Gastrocnemius medialis (tissue), 4 donors: ENCODE measurements at regions not wholly inside any gene's neighbourhood (a gene's known extent, or its start where the extent isn't known, plus 50 kb on each side); places are given as distances from the start of the nearest gene placed in this dataset.

Experiments
- ATAC-seq, 2 donors: fragments of 150-250 bp; one replicate each; pipeline ENCODE4 v1.9.1; 2016
- DNase-seq, 2 donors: peaks; one replicate each; pipeline ENCODE4 v3.0.0-alpha.2; 2019
- H3K27ac ChIP-seq, 4 donors: fragments of 200-600 bp; sonication (generic); 1 replicate in 1 of 4; 2 replicates in 3 of 4; pipeline ENCODE4 v1.5.1; 2016 to 2018; ENCODE audit warnings: mild to moderate bottlenecking in 2 of 4, moderate library complexity in 1 of 4
- H3K27me3 ChIP-seq, 3 donors: fragments of 200-600 bp; sonication (generic) in 2 of 3; 1 replicate in 1 of 3; 2 replicates in 2 of 3; pipeline versions ENCODE4 v1.5.1 to v1.6.0; 2016 to 2019; ENCODE audit warnings: mild to moderate bottlenecking in 1 of 3, moderate library complexity in 1 of 3
- H3K36me3 ChIP-seq, 2 donors: fragments of 200-600 bp; sonication (generic) in 1 of 2; one replicate each; pipeline ENCODE4 v1.5.1; 2017 to 2018
- H3K4me1 ChIP-seq, 2 donors: fragments of 200-600 bp; sonication (generic) in 1 of 2; one replicate each; pipeline ENCODE4 v1.5.1; 2016 to 2017; ENCODE audit warnings: mild to moderate bottlenecking in 2 of 2
- H3K4me3 ChIP-seq, 4 donors: fragments of 200-600 bp; sonication (generic) in 3 of 4; 1 replicate in 1 of 4; 2 replicates in 3 of 4; pipeline ENCODE4 v1.5.1; 2016 to 2019; ENCODE audit warnings: mild to moderate bottlenecking in 2 of 4
- H3K9me3 ChIP-seq, 3 donors: fragments of 200-600 bp; sonication (generic) in 2 of 3; 1 replicate in 1 of 3; 2 replicates in 2 of 3; pipeline ENCODE4 v1.5.1; 2016 to 2019
- CTCF ChIP-seq, 5 experiments: fragments of 450-650 bp in 3 of 5; fragments of 200-600 bp in 2 of 5; sonication (generic) in 2 of 5; IDR thresholded peaks in 4 of 5; conservative IDR thresholded peaks in 1 of 5; 1 replicate in 4 of 5; 2 replicates in 1 of 5; pipeline ENCODE4 v1.5.1; 2016 to 2019; ENCODE audit warnings: antibody characterized with exemption in 5 of 5, mild to moderate bottlenecking in 3 of 5, moderate library complexity in 3 of 5
- POLR2A ChIP-seq, 2 donors: fragments of 450-650 bp; IDR thresholded peaks; one replicate each; pipeline ENCODE4 v1.6.1; 2017; ENCODE audit warnings: antibody characterized with exemption in 2 of 2, mild to moderate bottlenecking in 2 of 2, moderate library complexity in 2 of 2
- in situ Hi-C, 4 donors: fragments of 200-750 bp; cut with MboI; loops; one replicate each; pipeline versions ENCODE4 v1.15.0 to v1.8.0; 2017; ENCODE audit warnings: low sequenced_read_pairs in 4 of 4
- intact Hi-C: fragments of 100-400 bp; cut with DNase I; formaldehyde crosslinking; loops from one replicate; pipeline ENCODE4 v1.15.1; 2023; ENCODE audit warnings: low total_unique reads

GRCh38 chr15:101556273-101556672 lies 66.8 kb upstream of the PCSK6 start:
- DNase-seq (no peak), ATAC-seq (no peak)
- intact Hi-C loops = no loop called here
- no peak overlapping the region for H3K27ac ChIP-seq
- TF ChIP-seq CTCF (IDR thresholded peaks at IDR 0.05 in 4 of 5, conservative IDR thresholded peaks at IDR 0.05 in 1 of 5) (no peak), POLR2A (IDR thresholded peaks at IDR 0.05) (no peak)
- H3K9me3 ChIP-seq = no peaks in the 10 kb centered on the region
- no peaks in the 10 kb centered on the region for H3K27me3 ChIP-seq
- in situ Hi-C loops = no loop called here
- no peak overlapping the region for H3K4me3 ChIP-seq
- H3K4me1 ChIP-seq = peaks cover 6 to 9% of the 10 kb centered on the region in 2 donors
- H3K36me3 ChIP-seq = no peaks in the 10 kb centered on the region

- Histone ChIP-seq H3K9me3 (no peaks in the 10 kb centered on the region), H3K27ac (no peak overlapping the region), H3K36me3 (no peaks in the 10 kb centered on the region), H3K4me1 (peaks cover 6 to 9% of the 10 kb centered on the region in 2 donors), H3K27me3 (no peaks in the 10 kb centered on the region), H3K4me3 (no peak overlapping the region)
- intact Hi-C loops = no loop called here
- ATAC-seq (no peak), DNase-seq (no peak)
- in situ Hi-C loops = no loop called here
- TF ChIP-seq POLR2A (IDR thresholded peaks at IDR 0.05) (no peak), CTCF (IDR thresholded peaks at IDR 0.05 in 4 of 5, conservative IDR thresholded peaks at IDR 0.05 in 1 of 5) (no peak)
Measured at GRCh38 chr15:101554115-101554915, 64.8 kb upstream of the PCSK6 start.

GRCh38 chr15:101551696-101552591 lies 62.4 kb upstream of the PCSK6 start:
- TF ChIP-seq CTCF (IDR thresholded peaks at IDR 0.05 in 4 of 5, conservative IDR thresholded peaks at IDR 0.05 in 1 of 5) (no peak), POLR2A (IDR thresholded peaks at IDR 0.05) (no peak)
- H3K9me3 ChIP-seq = no peaks in the 10 kb centered on the region
- no peaks in the 10 kb centered on the region for H3K4me1 ChIP-seq
- H3K27ac ChIP-seq = no peak overlapping the region
- no peak overlapping the region for H3K4me3 ChIP-seq
- DNase-seq (no peak), ATAC-seq (no peak)
- H3K27me3 ChIP-seq = peaks cover 0 to 5% (median 3%) of the 10 kb centered on the region in 3 donors
- intact Hi-C loops = no loop called here
- no peaks in the 10 kb centered on the region for H3K36me3 ChIP-seq
- in situ Hi-C loops = no loop called here

GRCh38 chr15:101550124-101550523 lies 60.6 kb upstream of the PCSK6 start:
- no peak overlapping the region for H3K27ac ChIP-seq
- TF ChIP-seq POLR2A (IDR thresholded peaks at IDR 0.05) (no peak), CTCF (IDR thresholded peaks at IDR 0.05 in 4 of 5, conservative IDR thresholded peaks at IDR 0.05 in 1 of 5) (no peak)
- no peaks in the 10 kb centered on the region for H3K9me3 ChIP-seq
- H3K27me3 ChIP-seq = peaks cover 0 to 8% (median 6%) of the 10 kb centered on the region in 3 donors
- H3K4me1 ChIP-seq = no peaks in the 10 kb centered on the region
- in situ Hi-C loops (no loop called here), intact Hi-C loops (no loop called here)
- no peak for DNase-seq
- no peaks in the 10 kb centered on the region for H3K36me3 ChIP-seq
- H3K4me3 ChIP-seq = no peak overlapping the region
- ATAC-seq = no peak
